ENCODE measurements at regions not wholly inside any gene's neighbourhood (a gene's known extent, or its start where the extent isn't known, plus 50 kb on each side); places are given as distances from the start of the nearest gene placed in this dataset.
"Not testable (repeated sequence)": the region's sequence is repeated elsewhere in the genome, so short reads cannot be mapped to it uniquely, and the experiment has no call there.

- Histone ChIP-seq H3K9ac (ENCODE audit: insufficient read length) (no peak overlapping the region), H3K36me3 (ENCODE audit: insufficient read depth, low read length) (no peaks in the 10 kb centered on the region), H3K4me3 (no peak overlapping the region), H3K9me3 (ENCODE audit: low read depth, low read length) (no peaks in the 10 kb centered on the region), H3K27ac (no peak overlapping the region)
- no peak for DNase-seq (ENCODE audit: low read depth, low spot score)
- no peak for TF ChIP-seq FOXP2 (optimal IDR thresholded peaks at IDR 0.05; ENCODE audit: control extremely low read depth, extremely low read length, insufficient read depth)
- TF ChIP-seq POLR2AphosphoS5 (IDR thresholded peaks at IDR 0.05; ENCODE audit: borderline replicate concordance, low read depth, low read length) = no peak
- no peak for TF ChIP-seq EZH2 (IDR thresholded peaks at IDR 0.05)
These were observed 1718.6 kb downstream of the SUCLG1 start for GRCh38 chr2:82740527-82740926.

- not testable (repeated sequence) for DNase-seq (ENCODE audit: low read depth, low spot score); H3K9me3 ChIP-seq (ENCODE audit: low read depth, low read length); H3K4me3 ChIP-seq; H3K36me3 ChIP-seq (ENCODE audit: insufficient read depth, low read length); H3K27ac ChIP-seq; H3K9ac ChIP-seq (ENCODE audit: insufficient read length)
These were observed 1721.1 kb downstream of the SUCLG1 start for GRCh38 chr2:82737965-82738364.

- no peak for TF ChIP-seq FOXP2 (optimal IDR thresholded peaks at IDR 0.05; ENCODE audit: control extremely low read depth, extremely low read length, insufficient read depth)
- TF ChIP-seq EZH2 (IDR thresholded peaks at IDR 0.05) = no peak
- no peak for TF ChIP-seq POLR2AphosphoS5 (IDR thresholded peaks at IDR 0.05; ENCODE audit: borderline replicate concordance, low read depth, low read length)
- no peaks in the 10 kb centered on the region for H3K36me3 ChIP-seq (ENCODE audit: insufficient read depth, low read length)
- no peak overlapping the region for H3K9ac ChIP-seq (ENCODE audit: insufficient read length)
These were observed 1723.7 kb downstream of the SUCLG1 start for GRCh38 chr2:82735336-82735735.

GRCh38 chr2:82731824-82732223 is 1727.3 kb downstream of the SUCLG1 start:
- no peaks in the 10 kb centered on the region for H3K36me3 ChIP-seq (ENCODE audit: insufficient read depth, low read length)
- no peaks in the 10 kb centered on the region for H3K9me3 ChIP-seq (ENCODE audit: low read depth, low read length)
- no peak for DNase-seq (ENCODE audit: low read depth, low spot score)
- H3K9ac ChIP-seq (ENCODE audit: insufficient read length) = no peak overlapping the region
- H3K4me3 ChIP-seq = no peak overlapping the region
- TF ChIP-seq POLR2AphosphoS5 (IDR thresholded peaks at IDR 0.05; ENCODE audit: borderline replicate concordance, low read depth, low read length) (no peak), FOXP2 (optimal IDR thresholded peaks at IDR 0.05; ENCODE audit: control extremely low read depth, extremely low read length, insufficient read depth) (no peak), EZH2 (IDR thresholded peaks at IDR 0.05) (no peak)
- no peak overlapping the region for H3K27ac ChIP-seq

More at GRCh38 chr2:82735336-82735735, 1723.7 kb downstream of the SUCLG1 start:
- Histone ChIP-seq H3K4me3 (no peak overlapping the region), H3K27ac (no peak overlapping the region), H3K9me3 (ENCODE audit: low read depth, low read length) (no peaks in the 10 kb centered on the region)
- DNase-seq (ENCODE audit: low read depth, low spot score) = no peak

- Histone ChIP-seq H3K27ac (no peak overlapping the region), H3K9ac (ENCODE audit: insufficient read length) (no peak overlapping the region), H3K36me3 (ENCODE audit: insufficient read depth, low read length) (no peaks in the 10 kb centered on the region), H3K9me3 (ENCODE audit: low read depth, low read length) (no peaks in the 10 kb centered on the region), H3K4me3 (no peak overlapping the region)
- no peak for DNase-seq (ENCODE audit: low read depth, low spot score)
- TF ChIP-seq FOXP2 (optimal IDR thresholded peaks at IDR 0.05; ENCODE audit: control extremely low read depth, extremely low read length, insufficient read depth) (no peak), POLR2AphosphoS5 (IDR thresholded peaks at IDR 0.05; ENCODE audit: borderline replicate concordance, low read depth, low read length) (no peak), EZH2 (IDR thresholded peaks at IDR 0.05) (no peak)
These were observed 1728.3 kb downstream of the SUCLG1 start for GRCh38 chr2:82730811-82731210.

GRCh38 chr2:82728090-82728489 is 1731.0 kb downstream of the SUCLG1 start:
- no peak for DNase-seq (ENCODE audit: low read depth, low spot score)
- TF ChIP-seq FOXP2 (optimal IDR thresholded peaks at IDR 0.05; ENCODE audit: control extremely low read depth, extremely low read length, insufficient read depth) = no peak
- no peak for TF ChIP-seq POLR2AphosphoS5 (IDR thresholded peaks at IDR 0.05; ENCODE audit: borderline replicate concordance, low read depth, low read length)
- TF ChIP-seq EZH2 (IDR thresholded peaks at IDR 0.05) = no peak
- Histone ChIP-seq H3K9ac (ENCODE audit: insufficient read length) (no peak overlapping the region), H3K27ac (no peak overlapping the region), H3K9me3 (ENCODE audit: low read depth, low read length) (no peaks in the 10 kb centered on the region), H3K36me3 (ENCODE audit: insufficient read depth, low read length) (no peaks in the 10 kb centered on the region), H3K4me3 (no peak overlapping the region)

- Histone ChIP-seq H3K9me3 (ENCODE audit: low read depth, low read length) (no peaks in the 10 kb centered on the region), H3K9ac (ENCODE audit: insufficient read length) (no peak overlapping the region), H3K4me3 (no peak overlapping the region), H3K36me3 (ENCODE audit: insufficient read depth, low read length) (no peaks in the 10 kb centered on the region), H3K27ac (no peak overlapping the region)
- no peak for TF ChIP-seq FOXP2 (optimal IDR thresholded peaks at IDR 0.05; ENCODE audit: control extremely low read depth, extremely low read length, insufficient read depth)
- no peak for TF ChIP-seq POLR2AphosphoS5 (IDR thresholded peaks at IDR 0.05; ENCODE audit: borderline replicate concordance, low read depth, low read length)
- TF ChIP-seq EZH2 (IDR thresholded peaks at IDR 0.05) = no peak
- no peak for DNase-seq (ENCODE audit: low read depth, low spot score)
These were observed 1750.4 kb downstream of the SUCLG1 start for GRCh38 chr2:82708681-82709080.

GRCh38 chr2:82697231-82697630 is 1761.8 kb downstream of the SUCLG1 start:
- no peak for DNase-seq (ENCODE audit: low read depth, low spot score)
- Histone ChIP-seq H3K9me3 (ENCODE audit: low read depth, low read length) (no peaks in the 10 kb centered on the region), H3K27ac (no peak overlapping the region), H3K36me3 (ENCODE audit: insufficient read depth, low read length) (no peaks in the 10 kb centered on the region), H3K4me3 (no peak overlapping the region), H3K9ac (ENCODE audit: insufficient read length) (no peak overlapping the region)
- no peak for TF ChIP-seq EZH2 (IDR thresholded peaks at IDR 0.05)
- TF ChIP-seq FOXP2 (optimal IDR thresholded peaks at IDR 0.05; ENCODE audit: control extremely low read depth, extremely low read length, insufficient read depth) = no peak
- no peak for TF ChIP-seq POLR2AphosphoS5 (IDR thresholded peaks at IDR 0.05; ENCODE audit: borderline replicate concordance, low read depth, low read length)

- TF ChIP-seq POLR2AphosphoS5 (IDR thresholded peaks at IDR 0.05; ENCODE audit: borderline replicate concordance, low read depth, low read length) (no peak), FOXP2 (optimal IDR thresholded peaks at IDR 0.05; ENCODE audit: control extremely low read depth, extremely low read length, insufficient read depth) (no peak), EZH2 (IDR thresholded peaks at IDR 0.05) (no peak)
- Histone ChIP-seq H3K9me3 (ENCODE audit: low read depth, low read length) (no peaks in the 10 kb centered on the region), H3K4me3 (no peak overlapping the region), H3K36me3 (ENCODE audit: insufficient read depth, low read length) (no peaks in the 10 kb centered on the region), H3K27ac (no peak overlapping the region), H3K9ac (ENCODE audit: insufficient read length) (no peak overlapping the region)
- no peak for DNase-seq (ENCODE audit: low read depth, low spot score)
These were observed 1764.6 kb downstream of the SUCLG1 start for GRCh38 chr2:82694431-82694830.

All from SK-N-MC (cell line).